Epithelial cell of proximal tubule (primary cell): ENCODE measurements at regions not wholly inside any gene's neighbourhood (a gene's known extent, or its start where the extent isn't known, plus 50 kb on each side); places are given as distances from the start of the nearest gene placed in this dataset.
"Not testable (repeated sequence)": the region's sequence is repeated elsewhere in the genome, so short reads cannot be mapped to it uniquely, and the experiment has no call there.

Source experiments
- DNase-seq: peaks from one replicate; pipeline ENCODE4 v3.0.0-alpha.2; 2011; ENCODE audit warnings: low read depth
- H3K4me3 ChIP-seq: 2 replicates; pipeline ENCODE4 v1.5.1; 2011; ENCODE audit warnings: low read depth, mild to moderate bottlenecking, low read length
- CTCF ChIP-seq: conservative IDR thresholded peaks from 2 replicates; pipeline ENCODE4 v1.5.1; 2012; ENCODE audit warnings: low read depth, mild to moderate bottlenecking, low read length

- no peak for DNase-seq
- no peak overlapping the region for H3K4me3 ChIP-seq
- no peak for TF ChIP-seq CTCF
Observed at GRCh38 chr4:82124365-82124764, 249.4 kb downstream of the HNRNPD start.

GRCh38 chr4:82123934-82124333, 249.9 kb downstream of the HNRNPD start:
- no peak for TF ChIP-seq CTCF
- no peak for DNase-seq
- H3K4me3 ChIP-seq: no peak overlapping the region

- not testable (repeated sequence) for H3K4me3 ChIP-seq, DNase-seq
Observed at GRCh38 chr4:82115183-82115582, 258.6 kb downstream of the HNRNPD start.

DNA sequence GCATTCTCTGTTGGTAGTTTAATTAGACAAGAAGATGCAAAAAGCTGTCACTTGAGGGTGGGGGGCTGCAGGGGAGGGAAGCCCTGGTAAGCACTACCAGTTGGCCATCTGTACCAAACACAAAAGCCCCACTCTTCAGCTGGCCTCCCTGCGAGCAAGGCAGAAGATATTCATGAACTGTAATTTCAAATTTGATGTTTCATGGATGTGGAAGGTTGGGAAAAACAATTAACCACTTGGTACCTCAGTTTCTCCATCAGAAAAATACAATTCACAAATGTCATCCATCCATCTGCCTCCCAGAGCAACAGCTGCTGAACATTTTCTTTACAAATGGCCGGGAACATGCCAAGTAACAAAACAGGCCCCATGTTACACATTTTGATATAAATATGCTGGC, 265.3 kb downstream of the HNRNPD start:
- DNase-seq: no peak
- no peak for TF ChIP-seq CTCF
- no peak overlapping the region for H3K4me3 ChIP-seq

DNA sequence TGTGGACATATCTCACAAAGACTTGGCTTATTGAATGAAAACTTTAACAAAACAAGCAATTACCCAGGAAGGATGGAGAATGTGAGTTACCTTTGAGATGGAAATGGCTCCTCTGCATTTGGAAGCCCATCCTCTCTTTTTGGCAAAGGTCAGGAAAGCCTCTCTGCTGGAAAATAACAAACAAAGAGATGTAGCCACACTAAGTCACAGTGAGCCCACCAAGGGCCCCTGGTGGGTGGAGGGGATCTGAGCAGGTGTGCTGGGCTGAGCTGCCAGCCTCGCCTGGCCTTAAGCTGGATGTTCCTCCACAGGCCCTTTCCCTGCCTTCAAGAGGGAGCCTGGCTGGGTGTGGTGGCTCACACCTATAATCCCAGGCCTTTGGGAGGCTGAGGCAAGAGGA, 269.2 kb downstream of the HNRNPD start:
- H3K4me3 ChIP-seq: no peak overlapping the region
- no peak for DNase-seq
- no peak for TF ChIP-seq CTCF

DNA sequence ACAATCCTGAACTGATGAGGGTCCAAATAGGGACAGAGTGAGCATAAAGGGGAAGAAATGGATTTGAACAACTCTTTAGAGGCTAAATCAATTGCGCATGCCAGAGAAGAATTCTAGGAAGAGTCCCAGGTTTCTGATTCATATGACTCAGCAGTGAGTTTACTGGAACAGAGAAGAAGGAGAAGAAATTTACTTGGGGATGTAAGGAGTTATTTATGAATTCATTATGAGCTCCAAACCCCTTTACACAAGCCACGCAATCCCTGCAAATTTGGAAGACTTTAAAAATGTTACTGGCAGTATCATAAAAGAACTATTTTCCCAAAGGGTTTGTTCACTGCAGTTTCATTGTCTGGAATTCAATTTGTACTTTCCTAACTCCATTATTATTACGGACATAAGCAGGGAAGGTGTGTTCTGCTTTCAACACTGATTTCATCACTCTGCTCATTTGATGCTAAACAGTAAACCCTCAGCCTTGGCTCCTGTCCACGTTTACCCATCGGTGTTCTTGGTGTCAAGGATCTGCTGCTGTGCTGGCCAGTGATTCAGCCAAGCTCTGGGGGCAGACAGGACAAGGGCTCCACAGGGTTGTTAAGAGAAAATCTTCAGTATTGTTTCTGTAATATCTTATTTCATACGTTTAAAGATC, 273.7 kb downstream of the HNRNPD start:
- no peak overlapping the region for H3K4me3 ChIP-seq
- no peak for DNase-seq
- TF ChIP-seq CTCF: no peak

- no peak for DNase-seq
- no peak overlapping the region for H3K4me3 ChIP-seq
- no peak for TF ChIP-seq CTCF
Observed at GRCh38 chr4:82097504-82097903, 276.3 kb downstream of the HNRNPD start.
